ENCODE measurements at regions not wholly inside any gene's neighbourhood (a gene's known extent, or its start where the extent isn't known, plus 50 kb on each side); places are given as distances from the start of the nearest gene placed in this dataset.

GRCh38 chr6:91710342-91710741 is 1123.5 kb upstream of the MAP3K7 start:
- no peak overlapping the region for H3K4me2 ChIP-seq (ENCODE audit: low read length)
- H3K9me2 ChIP-seq (ENCODE audit: insufficient read depth, low read length) = no peaks in the 10 kb centered on the region
- H3K9ac ChIP-seq (ENCODE audit: low read length) = no peak overlapping the region
- no peaks in the 10 kb centered on the region for H4K20me1 ChIP-seq (ENCODE audit: insufficient read depth)
- H3K27me3 ChIP-seq (ENCODE audit: insufficient read depth, low read depth, low read length) = no peaks in the 10 kb centered on the region
- no peaks in the 10 kb centered on the region for H3F3A ChIP-seq (ENCODE audit: insufficient read depth, low read length, poor library complexity, severe bottlenecking)
- H3K36me3 ChIP-seq (ENCODE audit: insufficient read depth, low read length) = no peaks in the 10 kb centered on the region
- no peaks in the 10 kb centered on the region for H3K79me2 ChIP-seq (replicated peaks; ENCODE audit: insufficient read depth, low read length)
- H2AFZ ChIP-seq (ENCODE audit: low read depth, low read length) = no peak overlapping the region
- no peaks in the 10 kb centered on the region for H3K9me3 ChIP-seq (ENCODE audit: low read length)
- no peak overlapping the region for H3K27ac ChIP-seq (ENCODE audit: low read length)
- TF ChIP-seq MXI1 (conservative IDR thresholded peaks at IDR 0.05; ENCODE audit: poor library complexity, severe bottlenecking) (no peak), SMC3 (conservative IDR thresholded peaks at IDR 0.05; ENCODE audit: poor library complexity) (no peak), POLR2AphosphoS5 (IDR thresholded peaks at IDR 0.05) (no peak), TAF1 (IDR thresholded peaks at IDR 0.05; ENCODE audit: low read depth) (no peak), RAD21 (conservative IDR thresholded peaks at IDR 0.05) (no peak), EZH2 (IDR thresholded peaks at IDR 0.05; ENCODE audit: borderline replicate concordance, insufficient read depth, low read length, poor library complexity, severe bottlenecking) (no peak), REST (IDR thresholded peaks at IDR 0.05; ENCODE audit: borderline replicate concordance) (no peak), EP300 (conservative IDR thresholded peaks at IDR 0.05; ENCODE audit: poor library complexity, severe bottlenecking) (no peak), CTCF (IDR thresholded peaks at IDR 0.05; ENCODE audit: poor library complexity, severe bottlenecking) (no peak)
- no peak overlapping the region for H3K4me3 ChIP-seq (ENCODE audit: low read length)

- TF ChIP-seq EP300 (conservative IDR thresholded peaks at IDR 0.05; ENCODE audit: poor library complexity, severe bottlenecking) = no peak
- H3K9me3 ChIP-seq (ENCODE audit: low read length) = no peaks in the 10 kb centered on the region
- no peak overlapping the region for H3K4me3 ChIP-seq (ENCODE audit: low read length)
- H3K4me2 ChIP-seq (ENCODE audit: low read length) = no peak overlapping the region
- no peaks in the 10 kb centered on the region for H3K36me3 ChIP-seq (ENCODE audit: insufficient read depth, low read length)
- H3K27me3 ChIP-seq (ENCODE audit: insufficient read depth, low read depth, low read length) = no peaks in the 10 kb centered on the region
- no peaks in the 10 kb centered on the region for H3K9me2 ChIP-seq (ENCODE audit: insufficient read depth, low read length)
- no peaks in the 10 kb centered on the region for H3F3A ChIP-seq (ENCODE audit: insufficient read depth, low read length, poor library complexity, severe bottlenecking)
- H3K79me2 ChIP-seq (replicated peaks; ENCODE audit: insufficient read depth, low read length) = no peaks in the 10 kb centered on the region
- no peak overlapping the region for H3K27ac ChIP-seq (ENCODE audit: low read length)
- no peaks in the 10 kb centered on the region for H4K20me1 ChIP-seq (ENCODE audit: insufficient read depth)
- no peak overlapping the region for H2AFZ ChIP-seq (ENCODE audit: low read depth, low read length)
- H3K9ac ChIP-seq (ENCODE audit: low read length) = no peak overlapping the region
Observed at GRCh38 chr6:91708534-91708933, 1121.7 kb upstream of the MAP3K7 start.

GRCh38 chr6:91705646-91706045 is 1118.8 kb upstream of the MAP3K7 start:
- Histone ChIP-seq H3K9ac (ENCODE audit: low read length) (no peak overlapping the region), H2AFZ (ENCODE audit: low read depth, low read length) (no peak overlapping the region), H3K4me2 (ENCODE audit: low read length) (no peak overlapping the region), H3K9me2 (ENCODE audit: insufficient read depth, low read length) (no peaks in the 10 kb centered on the region), H3K4me3 (ENCODE audit: low read length) (no peak overlapping the region), H3F3A (ENCODE audit: insufficient read depth, low read length, poor library complexity, severe bottlenecking) (no peaks in the 10 kb centered on the region), H3K9me3 (ENCODE audit: low read length) (no peaks in the 10 kb centered on the region), H3K27me3 (ENCODE audit: insufficient read depth, low read depth, low read length) (no peaks in the 10 kb centered on the region), H4K20me1 (ENCODE audit: insufficient read depth) (no peaks in the 10 kb centered on the region), H3K27ac (ENCODE audit: low read length) (no peak overlapping the region), H3K36me3 (ENCODE audit: insufficient read depth, low read length) (no peaks in the 10 kb centered on the region), H3K79me2 (replicated peaks; ENCODE audit: insufficient read depth, low read length) (no peaks in the 10 kb centered on the region)
- TF ChIP-seq TAF1 (IDR thresholded peaks at IDR 0.05; ENCODE audit: low read depth) (no peak), SMC3 (conservative IDR thresholded peaks at IDR 0.05; ENCODE audit: poor library complexity) (no peak), RAD21 (conservative IDR thresholded peaks at IDR 0.05) (no peak), POLR2AphosphoS5 (IDR thresholded peaks at IDR 0.05) (no peak), MXI1 (conservative IDR thresholded peaks at IDR 0.05; ENCODE audit: poor library complexity, severe bottlenecking) (no peak), REST (IDR thresholded peaks at IDR 0.05; ENCODE audit: borderline replicate concordance) (no peak), CTCF (IDR thresholded peaks at IDR 0.05; ENCODE audit: poor library complexity, severe bottlenecking) (no peak), EP300 (conservative IDR thresholded peaks at IDR 0.05; ENCODE audit: poor library complexity, severe bottlenecking) (no peak), EZH2 (IDR thresholded peaks at IDR 0.05; ENCODE audit: borderline replicate concordance, insufficient read depth, low read length, poor library complexity, severe bottlenecking) (no peak)
